Activated CD8-positive, alpha-beta memory T cell treated with anti-CD3 and anti-CD28 coated beads for 48 hours (primary cell): ENCODE measurements at regions not wholly inside any gene's neighbourhood (a gene's known extent, or its start where the extent isn't known, plus 50 kb on each side); places are given as distances from the start of the nearest gene placed in this dataset.

Experiments
- DNase-seq, 3 experiments: peaks; one replicate each; pipeline ENCODE4 v3.0.0-alpha.2; 2020; ENCODE audit warnings: low read depth in 2 of 3, low spot score in 2 of 3

DNA sequence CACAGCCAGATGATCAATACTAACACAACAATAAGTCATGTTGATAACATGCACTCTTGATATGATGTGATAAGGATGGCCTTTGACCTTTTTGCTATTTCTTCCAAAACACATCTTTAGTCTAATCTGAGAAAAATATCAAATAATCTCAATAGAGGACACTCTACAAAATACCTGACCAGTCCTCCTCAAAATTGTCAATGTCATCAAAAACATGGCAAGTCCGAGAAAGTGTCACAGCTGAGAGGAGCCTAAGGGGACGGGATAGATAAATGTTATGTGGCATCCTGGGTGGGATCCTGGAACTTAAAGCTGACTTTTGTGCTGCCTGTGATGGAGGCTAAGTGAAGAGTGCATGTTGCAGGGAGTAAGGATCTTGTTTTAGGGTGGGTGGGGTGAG is 699.6 kb upstream of the ADAMTS16 start:
- DNase-seq = no peak

DNA sequence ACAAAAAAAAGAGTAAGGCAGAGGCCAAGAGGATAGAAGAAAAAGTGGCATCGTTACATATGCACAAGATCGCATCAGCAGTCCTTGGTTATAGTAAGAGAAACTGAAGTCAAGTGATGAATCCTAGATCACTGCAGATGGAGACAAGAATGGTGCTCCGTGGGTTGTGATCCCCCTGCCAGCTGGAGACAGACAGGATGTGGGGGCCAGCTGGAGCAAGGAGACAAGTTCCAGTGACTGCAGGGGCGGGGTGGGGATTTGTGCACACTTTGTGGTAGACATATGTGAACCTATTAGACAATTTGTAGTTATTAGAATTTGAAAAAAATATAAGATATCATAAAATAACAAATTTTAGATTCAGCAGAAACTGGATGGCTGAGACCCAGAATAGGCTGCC is 697.9 kb upstream of the ADAMTS16 start:
- DNase-seq = no peak

DNA sequence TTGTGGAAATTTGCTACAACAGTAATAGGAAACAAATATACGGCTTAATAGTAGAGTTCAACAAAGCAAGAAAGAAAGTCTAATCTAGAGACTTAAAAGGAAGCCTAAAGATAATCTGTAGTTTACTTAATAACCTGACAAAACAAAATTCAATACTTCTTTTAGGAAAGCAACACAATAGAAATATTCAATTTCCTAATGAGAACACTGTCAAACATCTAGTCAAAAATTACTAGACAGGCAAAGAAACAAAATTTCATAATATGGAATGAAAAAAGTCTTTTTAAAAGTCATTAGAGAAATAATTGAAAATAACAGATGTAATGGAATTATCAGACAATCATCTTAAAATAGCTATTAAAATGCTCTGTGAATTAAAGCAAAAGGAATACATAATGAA is 692.5 kb upstream of the ADAMTS16 start:
- no peak for DNase-seq

DNA sequence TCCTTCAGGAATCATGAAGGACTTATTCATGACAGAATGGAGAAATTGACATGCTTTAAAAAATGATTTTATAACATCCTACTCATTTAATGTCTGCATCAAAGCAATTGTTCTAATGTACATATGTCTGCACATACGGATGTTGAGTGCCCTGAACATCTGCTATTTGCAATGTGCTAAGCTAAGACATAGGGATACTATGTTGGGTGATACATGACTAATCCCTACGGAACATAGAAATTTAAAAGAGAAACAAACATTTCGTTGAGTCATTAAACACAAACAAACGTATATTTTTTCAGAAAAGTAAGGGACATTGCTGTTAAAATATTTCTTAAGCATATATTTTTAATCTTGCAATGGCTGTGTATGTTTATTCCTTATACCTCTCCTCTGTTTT is 686.5 kb upstream of the ADAMTS16 start:
- DNase-seq = no peak

DNA sequence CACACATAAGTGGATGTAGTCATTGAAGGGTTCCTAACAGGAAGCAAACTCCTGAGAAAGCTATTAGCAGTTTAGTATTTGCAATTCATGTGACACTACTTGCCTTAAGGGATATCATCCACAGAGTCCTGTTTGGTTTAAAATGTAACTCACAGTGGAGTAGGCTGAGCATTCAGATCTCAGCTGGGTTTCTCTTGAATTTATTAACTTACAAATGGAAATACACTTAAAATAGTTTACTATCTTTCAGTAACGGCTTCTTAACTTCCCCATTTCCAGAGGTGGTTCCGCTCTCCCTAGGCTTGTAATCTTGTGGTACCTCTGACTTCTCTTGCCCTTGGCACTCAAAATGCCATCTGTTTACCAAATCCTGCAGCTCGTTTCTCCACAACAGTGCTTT is 660.7 kb upstream of the ADAMTS16 start:
- no peak for DNase-seq

DNA sequence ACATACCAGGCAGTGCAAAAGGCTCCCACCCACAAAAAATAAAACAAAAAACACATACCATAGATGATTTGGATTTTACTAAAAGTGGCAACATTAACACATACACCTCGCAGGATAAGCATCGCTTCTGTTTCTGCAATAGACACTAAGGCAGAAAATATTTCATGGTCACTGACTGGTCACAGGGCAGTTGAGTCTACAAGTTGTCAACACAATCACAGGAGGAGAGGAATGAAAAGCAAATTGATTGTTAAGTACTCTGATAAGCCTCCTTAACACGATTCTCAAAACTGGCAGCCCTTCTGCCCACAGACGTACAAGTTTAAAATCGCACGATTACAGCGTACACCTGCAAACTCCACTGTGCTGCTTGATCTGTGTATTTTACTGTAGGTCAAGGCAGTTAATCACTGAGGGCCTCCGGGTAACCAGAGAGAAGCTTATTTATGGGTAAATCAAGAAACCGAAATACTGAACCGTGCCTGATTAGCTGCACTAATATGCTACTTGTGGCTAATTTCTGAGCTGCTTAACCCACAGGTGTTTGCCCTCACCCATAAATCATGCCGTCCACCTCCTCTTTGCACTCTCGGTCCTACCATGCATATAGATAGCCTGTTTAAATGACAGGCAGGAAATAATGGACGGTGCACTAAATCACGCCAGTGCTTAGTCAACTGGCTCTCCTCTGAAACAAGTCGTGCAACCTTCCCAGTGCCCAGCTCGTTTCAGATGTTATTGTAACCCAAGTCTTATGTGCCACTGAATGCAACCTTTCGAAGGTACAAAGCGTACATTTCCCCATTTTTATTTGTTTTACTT is 659.4 kb upstream of the ADAMTS16 start:
- DNase-seq = no peak

DNA sequence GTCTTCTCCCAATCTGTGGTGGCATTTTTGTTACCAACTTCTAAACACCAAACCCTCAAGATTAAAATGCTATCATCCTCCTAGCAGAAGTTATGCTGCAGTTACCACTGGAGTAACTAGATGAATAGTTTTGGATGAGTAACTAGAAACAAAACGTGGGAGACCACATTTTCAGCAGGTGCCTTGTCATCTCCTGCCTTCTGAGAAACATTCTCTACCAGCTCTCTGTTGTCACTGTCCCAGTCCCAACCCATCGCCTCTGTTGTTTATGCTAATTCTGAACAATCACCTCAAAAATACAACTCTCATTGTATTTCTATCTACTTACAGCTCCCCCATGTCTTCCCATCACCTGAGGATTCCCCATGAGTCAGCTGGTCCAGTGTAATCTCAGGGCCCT is 652.5 kb upstream of the ADAMTS16 start:
- no peak for DNase-seq

DNA sequence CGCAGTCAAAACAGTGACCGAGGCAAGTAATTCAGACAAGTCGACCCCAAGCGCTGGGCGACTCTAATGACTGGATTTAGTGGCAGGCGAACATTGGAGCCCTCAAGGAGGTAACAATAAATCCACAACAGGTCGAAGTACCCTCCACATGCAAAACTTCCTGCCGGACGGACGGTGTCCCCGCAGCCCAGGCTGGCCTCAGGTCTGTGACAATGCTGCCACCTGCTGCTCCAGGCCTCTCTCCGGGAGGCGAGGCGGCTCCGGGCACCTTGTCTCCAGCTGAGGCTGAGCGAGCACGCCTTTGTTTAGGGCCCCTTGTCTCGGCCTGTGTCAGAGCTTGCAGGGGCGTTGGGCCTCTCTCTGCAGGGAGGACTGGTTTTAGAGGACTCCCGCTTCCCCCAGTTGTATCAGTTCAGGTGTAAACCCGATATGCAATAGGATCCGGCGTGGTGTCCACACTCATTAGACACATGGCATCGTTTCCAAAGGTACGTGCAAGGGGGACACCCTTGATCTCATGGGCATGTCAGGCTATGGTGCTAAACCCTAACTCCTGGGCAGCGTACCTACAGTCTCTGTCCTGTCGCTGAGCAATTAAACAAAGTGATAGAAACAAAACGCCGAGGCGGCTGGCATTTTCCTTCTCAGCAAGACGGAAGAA is 628.0 kb upstream of the ADAMTS16 start:
- no peak for DNase-seq

DNA sequence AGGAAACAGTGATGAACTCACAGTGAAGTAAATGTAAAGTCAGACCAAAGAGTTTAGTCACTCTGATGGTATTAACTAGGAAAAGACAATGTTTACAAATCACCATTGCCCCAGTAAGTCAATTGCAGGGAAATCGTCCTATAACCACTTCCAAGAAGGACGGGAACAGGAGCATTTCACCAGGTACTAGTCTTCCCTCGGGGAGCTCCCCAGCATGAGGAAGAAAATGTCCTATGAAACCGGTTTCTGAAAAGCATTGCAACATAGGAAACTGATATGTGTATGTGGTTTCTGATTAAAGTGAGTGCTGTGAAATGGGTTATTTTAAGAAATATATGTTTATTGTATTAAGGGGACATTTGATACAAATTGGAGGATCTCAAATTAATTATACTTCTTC is 626.7 kb upstream of the ADAMTS16 start:
- DNase-seq = no peak

DNA sequence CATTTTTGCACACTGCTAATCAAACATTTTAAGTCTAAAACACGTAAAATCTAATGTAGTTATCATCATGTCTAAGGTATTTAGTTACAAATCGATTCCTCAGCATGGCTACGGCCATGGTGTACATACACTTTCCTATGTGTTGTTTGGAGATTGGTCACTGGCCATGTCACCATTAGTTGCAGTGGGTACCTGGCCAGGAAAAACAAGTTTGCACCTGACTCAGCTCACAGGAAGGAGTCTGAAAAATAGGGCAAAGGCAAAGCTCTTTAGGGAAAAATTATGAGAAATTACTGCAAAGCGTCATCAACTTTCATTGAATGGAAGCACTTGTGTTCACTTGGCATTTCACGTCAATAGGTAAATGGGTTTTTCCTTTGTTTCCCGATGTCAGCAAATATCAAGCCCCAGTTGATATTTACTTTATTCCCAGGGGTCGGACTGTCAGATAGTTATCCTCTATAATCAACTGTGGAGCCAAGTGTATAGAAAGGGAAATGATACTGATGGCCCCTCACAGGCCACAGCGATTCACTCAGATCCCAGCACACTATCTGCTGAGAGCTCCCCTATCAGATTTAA is 626.0 kb upstream of the ADAMTS16 start:
- no peak for DNase-seq

DNA sequence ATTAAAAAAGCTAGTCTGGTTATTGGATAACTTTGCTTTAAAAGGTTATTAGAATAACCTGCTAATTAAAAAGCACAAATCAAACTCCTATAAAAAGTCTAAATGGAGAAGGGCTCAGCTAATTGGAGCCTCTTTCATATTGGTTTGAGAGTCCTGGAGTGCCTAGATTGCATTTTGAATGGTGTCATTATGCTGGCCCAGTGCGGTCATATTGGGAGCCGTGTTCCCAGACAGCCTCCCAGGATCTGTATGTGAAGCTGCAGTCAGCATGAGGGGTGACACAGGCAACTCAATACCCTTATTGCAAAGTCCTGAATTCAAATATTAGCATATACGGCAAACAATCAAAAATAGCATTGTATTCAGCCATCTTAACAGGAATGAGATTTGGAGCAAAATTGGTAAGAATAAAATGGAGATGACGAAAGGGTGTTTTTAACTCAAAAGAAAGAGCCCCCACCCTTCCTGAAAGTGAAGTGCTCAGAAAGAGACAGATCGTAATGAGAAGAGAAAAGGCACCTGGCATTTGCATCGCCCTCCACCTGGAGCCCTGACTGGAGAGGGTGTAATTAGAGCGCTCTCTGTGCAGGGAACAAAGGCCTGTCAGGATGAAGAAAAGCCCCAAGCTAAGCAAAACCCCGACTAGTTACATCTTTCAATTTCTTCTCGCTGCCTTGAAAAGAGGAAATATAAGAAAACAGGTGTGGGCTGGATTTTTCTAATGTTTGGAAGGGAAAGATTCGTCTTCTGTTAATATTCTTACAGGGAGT is 621.0 kb upstream of the ADAMTS16 start:
- no peak for DNase-seq

DNA sequence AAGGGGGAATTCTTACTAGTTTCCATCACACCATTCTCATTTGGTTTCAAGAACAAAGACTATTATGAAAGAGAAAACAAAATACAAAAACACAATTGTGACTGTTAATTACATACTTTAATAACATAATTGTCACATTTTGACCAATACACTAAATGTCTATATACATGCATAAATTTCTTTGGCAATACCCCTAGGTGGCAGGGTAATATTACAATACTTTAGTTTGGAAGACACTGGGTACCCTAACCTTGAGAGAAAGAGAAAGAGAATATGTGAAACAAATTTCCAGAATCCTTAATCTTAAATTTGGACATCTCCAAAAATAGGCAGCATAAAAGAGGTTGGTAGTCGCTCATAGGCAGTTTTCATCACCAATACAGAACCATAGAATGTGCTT is 619.6 kb upstream of the ADAMTS16 start:
- DNase-seq = no peak

DNA sequence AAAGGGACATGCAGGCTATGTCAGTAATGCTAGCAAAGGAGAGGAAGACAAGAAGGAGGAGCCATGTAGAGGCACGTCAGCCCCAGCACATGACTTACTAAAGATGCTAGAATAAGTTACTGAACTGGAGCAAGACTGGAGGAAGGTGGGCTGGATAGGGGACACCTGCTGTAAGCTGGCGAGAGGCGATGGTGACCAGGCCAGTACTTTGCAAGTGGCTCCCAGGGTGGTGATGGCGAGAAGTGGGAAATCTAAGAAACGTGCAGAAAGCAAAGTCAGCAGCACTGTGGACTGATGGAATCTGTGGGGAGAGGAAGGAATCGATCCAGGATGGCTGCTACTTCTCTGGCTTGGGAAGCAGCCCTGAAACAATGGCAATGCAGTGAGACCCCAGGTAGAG is 617.1 kb upstream of the ADAMTS16 start:
- no peak for DNase-seq

DNA sequence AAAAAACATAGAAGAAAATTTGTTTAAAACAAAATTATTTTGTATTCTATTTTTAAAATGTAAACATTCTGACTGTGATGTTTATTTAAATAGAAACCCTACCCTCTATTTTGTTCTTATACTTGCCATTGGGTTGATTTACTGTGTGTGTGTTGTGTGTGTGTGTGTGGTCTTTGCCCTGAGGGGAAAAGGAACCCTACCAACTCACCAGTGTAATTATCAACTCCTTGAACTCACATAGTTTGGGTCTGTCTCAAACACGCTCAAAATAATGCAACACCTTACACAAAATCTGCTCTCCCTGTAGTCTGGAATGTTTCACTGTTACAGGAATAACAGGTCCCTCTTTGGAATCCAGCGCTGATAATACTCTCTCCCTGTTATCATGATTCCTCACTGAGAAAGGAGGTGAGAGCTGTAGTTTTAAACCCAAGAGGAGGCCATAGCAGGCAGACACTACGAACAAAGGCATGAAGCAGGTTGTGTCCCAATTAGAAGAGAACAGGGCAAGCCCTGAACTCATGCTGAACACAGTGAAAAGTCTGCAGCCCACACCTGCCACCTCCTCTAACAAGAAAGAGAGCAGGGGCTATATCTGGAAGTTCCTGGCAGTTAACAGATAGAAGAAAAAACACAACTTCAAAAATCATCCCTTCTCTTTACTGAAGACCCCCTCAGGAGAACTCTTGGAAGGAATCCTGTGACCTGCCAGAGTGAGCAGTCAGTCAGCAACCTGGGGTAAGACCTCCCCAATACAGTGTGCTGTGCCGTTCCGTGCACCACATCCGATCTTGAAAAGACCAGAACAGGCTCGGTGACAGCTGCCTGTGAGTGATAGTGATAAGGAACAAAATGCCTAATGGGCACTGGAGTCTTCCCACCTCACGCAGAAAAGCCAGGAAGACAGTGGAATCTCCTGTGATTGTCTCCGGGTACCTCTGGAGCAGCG is 608.1 kb upstream of the ADAMTS16 start:
- DNase-seq = no peak

DNA sequence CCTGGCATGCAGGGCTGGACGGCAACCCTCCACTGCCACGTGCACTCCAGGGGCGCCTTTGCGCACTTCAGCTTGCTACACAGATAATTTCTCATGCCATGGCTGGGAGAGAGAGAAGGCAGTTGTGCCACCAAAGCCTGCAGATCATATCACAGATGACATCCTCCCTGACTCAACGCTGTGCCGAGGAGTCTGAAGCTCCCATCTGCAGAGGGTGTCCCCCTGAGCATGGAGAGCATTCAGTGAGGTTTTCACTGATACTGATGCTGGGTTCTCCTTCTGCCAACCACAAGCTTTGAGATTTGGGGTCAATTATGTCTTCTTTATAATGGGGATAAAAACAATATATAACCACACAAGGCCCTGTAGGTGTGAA is 607.4 kb upstream of the ADAMTS16 start:
- no peak for DNase-seq

DNA sequence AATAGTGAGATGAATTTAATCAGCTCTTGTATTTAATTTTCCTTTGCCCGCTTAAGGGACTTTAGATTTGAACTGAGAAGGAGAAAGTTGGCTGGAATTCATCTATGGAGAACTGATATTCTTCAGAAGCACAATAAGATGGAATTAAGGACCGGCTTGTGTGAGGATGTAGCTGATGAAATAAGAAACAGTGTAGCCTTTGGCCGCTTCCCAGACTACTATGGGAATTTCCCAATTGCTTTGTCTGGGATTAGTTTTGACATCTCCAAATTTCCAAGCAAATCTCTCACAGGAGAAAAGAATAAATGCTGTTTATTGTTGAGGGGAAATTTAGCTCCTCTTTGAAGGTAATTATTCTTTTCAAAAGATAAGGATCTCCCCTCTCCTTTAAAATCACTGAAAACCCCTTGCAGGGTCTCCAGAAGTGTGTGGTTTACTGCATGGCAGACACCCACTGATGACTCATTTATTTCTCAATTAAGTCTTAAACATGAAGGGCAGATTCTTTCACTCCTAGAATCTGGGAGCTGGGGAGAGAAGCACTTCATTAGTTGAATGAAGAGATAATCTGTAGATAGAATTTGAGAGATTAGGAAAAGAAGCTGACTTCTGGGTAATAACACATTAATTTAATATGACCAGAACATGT is 606.5 kb upstream of the ADAMTS16 start:
- no peak for DNase-seq

DNA sequence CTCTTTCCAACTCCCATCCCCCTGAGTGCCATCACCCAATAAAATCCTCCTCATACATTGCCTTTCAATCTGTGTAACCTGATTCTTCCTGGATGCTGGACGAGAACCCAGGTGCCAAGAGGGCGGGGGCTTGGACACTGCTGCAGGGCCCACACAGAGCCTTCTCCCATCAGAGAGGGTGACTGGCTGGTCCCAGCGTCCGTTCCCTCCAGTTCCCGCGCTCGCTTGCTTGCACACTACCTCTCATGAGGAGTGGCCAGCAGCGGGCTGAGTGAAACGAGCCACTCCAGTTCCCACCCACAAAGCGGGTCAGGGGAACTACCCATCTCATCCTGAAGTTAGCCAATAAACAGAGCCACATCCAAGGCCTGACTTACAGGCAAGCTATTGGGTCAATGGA is 602.6 kb upstream of the ADAMTS16 start:
- no peak for DNase-seq

DNA sequence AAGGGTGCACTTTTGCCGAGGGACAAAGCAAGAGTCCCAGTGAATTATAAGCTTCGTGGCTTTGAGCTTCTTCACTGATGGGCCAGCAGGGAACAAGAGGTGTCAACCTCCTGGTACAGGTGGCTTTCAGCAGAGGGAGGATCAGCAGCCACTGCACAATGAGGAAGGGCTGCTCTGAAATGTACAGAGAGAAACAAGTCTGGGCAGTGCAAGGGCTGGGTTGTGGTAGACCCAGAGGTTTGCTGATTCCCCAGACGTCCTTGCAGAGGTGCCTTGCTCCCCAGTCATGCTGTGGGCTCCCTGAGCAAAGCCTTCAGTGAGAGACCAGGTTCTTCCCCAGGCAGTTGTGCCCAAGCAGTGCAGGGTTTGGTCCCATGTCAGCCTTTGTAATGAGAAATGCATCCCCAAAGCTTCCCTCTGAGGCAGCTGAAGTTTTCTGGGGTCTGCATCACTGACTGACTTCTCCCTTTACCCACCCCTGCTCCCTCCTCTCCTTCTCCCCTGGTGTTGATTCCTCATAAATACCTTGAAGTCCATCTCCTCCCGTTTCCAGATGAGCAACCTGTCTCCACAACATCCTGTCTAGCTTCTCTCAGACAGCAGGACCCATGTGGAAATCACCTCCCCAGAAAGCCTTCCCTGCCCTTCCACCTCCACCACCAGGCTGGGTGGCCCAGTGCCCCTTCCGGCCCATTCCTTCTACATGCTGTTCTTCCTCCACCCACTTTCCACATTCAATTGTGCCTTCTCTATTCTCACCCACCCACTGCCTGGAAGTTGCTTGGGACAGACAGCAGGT is 599.6 kb upstream of the ADAMTS16 start:
- DNase-seq = no peak

DNA sequence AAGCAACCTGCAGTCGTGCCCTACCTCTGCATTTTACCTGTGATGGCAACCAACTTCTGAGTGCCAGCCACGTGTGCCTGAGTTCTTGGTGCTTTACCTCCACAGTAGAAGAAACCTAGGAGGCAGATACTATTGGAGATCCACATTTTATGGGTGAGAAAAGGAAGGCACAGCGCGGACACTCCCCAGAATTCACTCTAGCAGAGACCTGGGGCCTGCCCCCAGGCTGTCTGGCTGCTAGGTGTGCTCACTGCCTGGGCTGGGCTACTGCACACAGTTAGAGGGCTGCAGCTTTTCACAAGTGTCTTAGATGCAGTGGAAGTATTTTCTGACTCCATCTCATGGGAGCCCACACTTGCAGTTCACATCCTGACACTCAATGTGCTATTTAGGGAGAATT is 598.8 kb upstream of the ADAMTS16 start:
- DNase-seq = no peak
